MG63 (cell line): ENCODE measurements at regions not wholly inside any gene's neighbourhood (a gene's known extent, or its start where the extent isn't known, plus 50 kb on each side); places are given as distances from the start of the nearest gene placed in this dataset.
"Not testable (repeated sequence)": the region's sequence is repeated elsewhere in the genome, so short reads cannot be mapped to it uniquely, and the experiment has no call there.

ENCODE experiments used
- DNase-seq: peaks from one replicate; pipeline ENCODE4 v3.0.0-alpha.2; 2020
- H3K27me3 ChIP-seq: fragments of 250-450 bp; sonication (Bioruptor Pico); 2 replicates; pipeline ENCODE4 v1.5.1; 2020; ENCODE audit warnings: mild to moderate bottlenecking, moderate library complexity
- H3K36me3 ChIP-seq: fragments of 250-450 bp; sonication (Bioruptor Pico); 2 replicates; pipeline ENCODE4 v1.5.1; 2020; ENCODE audit warnings: mild to moderate bottlenecking, moderate library complexity
- H3K4me3 ChIP-seq: fragments of 250-450 bp; sonication (Bioruptor Pico); 2 replicates; pipeline ENCODE4 v1.5.1; 2020; ENCODE audit warnings: mild to moderate bottlenecking, moderate library complexity
- H3K9me3 ChIP-seq: fragments of 250-450 bp; sonication (Bioruptor Pico); 2 replicates; pipeline ENCODE4 v1.5.1; 2020; ENCODE audit warnings: mild to moderate bottlenecking, moderate library complexity

DNA sequence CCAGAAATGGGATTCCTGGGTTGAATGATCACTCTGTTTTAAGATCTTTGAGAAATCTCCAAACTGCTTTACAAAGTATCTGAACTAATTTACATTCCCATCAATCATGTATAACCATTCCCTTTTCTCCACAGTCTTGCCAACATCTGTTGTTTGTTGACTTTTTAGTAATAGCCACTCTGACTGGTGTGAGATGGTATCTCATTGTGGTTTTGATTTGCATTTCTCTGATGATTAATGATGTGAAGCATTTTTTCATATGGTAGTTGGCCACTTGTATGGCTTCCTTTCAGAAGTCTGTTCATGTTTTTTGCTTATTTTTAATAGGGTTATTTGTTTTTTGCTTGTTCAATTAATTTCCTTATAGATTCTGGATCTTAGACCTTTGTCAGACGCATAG, 211.8 kb upstream of the AVPR1A start:
- Histone ChIP-seq H3K27me3 (no peaks in the 10 kb centered on the region; the same call in 1 of the 2 replicates), H3K4me3 (no peak overlapping the region), H3K36me3 (no peaks in the 10 kb centered on the region), H3K9me3 (no peaks in the 10 kb centered on the region)
- no peak for DNase-seq

DNA sequence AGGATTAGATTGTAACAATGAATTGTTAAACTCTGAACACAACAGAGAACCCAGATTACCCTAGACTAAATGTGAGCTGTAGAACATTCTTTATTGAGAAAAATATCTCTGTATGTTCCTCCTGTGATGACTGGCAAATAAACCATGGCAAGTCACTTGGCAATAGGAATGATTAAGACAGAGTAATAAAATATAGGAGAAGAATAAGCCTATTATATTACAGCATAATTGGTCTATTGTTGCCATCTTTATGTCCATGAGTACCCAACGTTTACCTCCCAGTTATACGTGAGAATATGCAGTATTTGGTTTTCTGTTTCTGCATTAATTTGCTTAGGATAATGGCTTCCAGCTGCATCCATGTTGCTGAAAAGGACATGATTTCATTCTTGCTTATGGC, 211.2 kb upstream of the AVPR1A start:
- H3K9me3 ChIP-seq: no peaks in the 10 kb centered on the region
- DNase-seq: no peak
- H3K4me3 ChIP-seq: no peak overlapping the region
- no peaks in the 10 kb centered on the region; the same call in 1 of the 2 replicates for H3K27me3 ChIP-seq
- H3K36me3 ChIP-seq: no peaks in the 10 kb centered on the region

DNA sequence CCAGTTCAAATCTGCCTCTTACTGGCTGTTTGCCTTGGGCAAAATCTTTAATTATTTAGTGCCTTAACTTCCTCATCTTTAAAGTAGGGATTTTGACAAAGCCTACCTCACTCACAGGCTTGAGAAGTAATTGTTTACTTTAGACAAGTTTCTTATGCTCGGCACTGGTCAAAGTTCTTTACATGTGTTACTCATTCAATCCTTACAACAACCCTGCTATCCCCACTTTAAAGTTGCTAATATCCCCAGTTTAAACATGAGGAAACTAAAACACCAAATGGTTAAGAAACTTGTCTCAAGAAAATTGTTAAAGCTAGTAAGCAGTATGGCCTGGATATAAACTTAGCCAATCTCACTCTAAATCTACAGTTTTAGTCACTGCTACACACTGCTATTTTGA, 204.0 kb upstream of the AVPR1A start:
- no peak overlapping the region for H3K4me3 ChIP-seq
- H3K36me3 ChIP-seq: no peaks in the 10 kb centered on the region
- H3K9me3 ChIP-seq: no peaks in the 10 kb centered on the region
- no peaks in the 10 kb centered on the region; the same call in none of the 2 replicates for H3K27me3 ChIP-seq
- no peak for DNase-seq

DNA sequence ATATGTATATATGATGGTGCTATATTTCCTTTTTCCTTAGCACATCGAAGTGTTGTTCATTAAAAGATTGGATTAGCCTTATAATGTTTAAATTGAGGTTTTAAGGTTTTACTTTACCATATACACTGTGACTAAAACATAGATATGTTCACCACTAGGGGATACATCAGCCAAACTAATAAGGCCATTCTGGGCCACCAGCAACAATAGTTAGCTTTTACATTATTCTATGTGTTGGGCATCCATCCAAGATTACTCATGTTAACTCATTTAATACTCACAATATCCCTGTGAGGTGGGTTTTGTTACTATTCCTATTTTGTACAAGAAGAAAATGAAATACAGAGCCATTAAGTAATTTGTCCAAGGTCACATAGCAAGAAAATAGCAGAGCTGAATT, 202.6 kb upstream of the AVPR1A start:
- Histone ChIP-seq H3K9me3 (no peaks in the 10 kb centered on the region), H3K4me3 (no peak overlapping the region), H3K27me3 (no peaks in the 10 kb centered on the region; the same call in 1 of the 2 replicates), H3K36me3 (no peaks in the 10 kb centered on the region)
- DNase-seq: no peak

DNA sequence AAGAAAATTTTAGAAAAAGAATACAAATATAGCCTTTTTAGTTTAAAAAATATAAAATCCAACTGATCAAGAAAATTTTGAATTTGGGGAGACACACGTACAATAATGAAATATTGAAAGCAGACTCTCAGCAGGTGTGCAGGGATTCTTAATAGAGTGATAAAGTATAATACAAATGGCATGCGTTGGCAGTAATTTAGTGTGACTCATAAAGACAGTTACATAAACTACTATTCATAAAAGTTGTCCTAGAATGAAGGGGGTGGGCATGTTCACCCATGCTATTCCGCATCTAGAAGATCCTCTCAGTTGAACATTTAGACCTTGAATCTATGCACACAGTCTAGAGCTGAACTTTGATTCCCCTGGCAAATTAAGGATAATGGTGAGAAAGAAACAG, 200.4 kb upstream of the AVPR1A start:
- H3K4me3 ChIP-seq: no peak overlapping the region
- H3K27me3 ChIP-seq: no peaks in the 10 kb centered on the region; the same call in 1 of the 2 replicates
- DNase-seq: no peak
- no peaks in the 10 kb centered on the region for H3K9me3 ChIP-seq
- H3K36me3 ChIP-seq: no peaks in the 10 kb centered on the region

- H3K4me3 ChIP-seq: no peak overlapping the region
- no peaks in the 10 kb centered on the region for H3K36me3 ChIP-seq
- H3K9me3 ChIP-seq: no peaks in the 10 kb centered on the region
- peaks cover 3% of the 10 kb centered on the region; the same call in 1 of the 2 replicates for H3K27me3 ChIP-seq
- DNase-seq: no peak
These were observed 197.6 kb upstream of the AVPR1A start for GRCh38 chr12:63348556-63348955.

GRCh38 chr12:63337158-63337557, 186.2 kb upstream of the AVPR1A start:
- not testable (repeated sequence) for DNase-seq, H3K36me3 ChIP-seq, H3K9me3 ChIP-seq, H3K4me3 ChIP-seq, H3K27me3 ChIP-seq

DNA sequence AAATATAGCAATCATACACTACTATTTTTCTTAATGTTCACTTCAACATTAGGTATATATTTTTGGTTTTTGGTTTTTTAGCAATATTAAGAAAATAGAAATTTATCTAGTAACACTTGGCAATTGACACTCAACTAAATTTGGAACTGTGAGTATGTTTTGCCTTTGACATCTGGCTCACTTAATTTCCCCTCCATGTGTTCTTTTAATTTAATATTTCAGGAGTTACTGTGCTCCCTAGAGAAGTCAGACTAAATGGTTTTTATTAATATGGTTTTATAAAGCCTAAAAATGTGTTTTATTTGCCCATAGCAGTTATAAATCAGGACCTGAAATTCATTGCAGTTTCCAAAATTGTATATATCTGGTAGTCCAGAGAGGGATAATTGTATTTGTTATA, 175.3 kb upstream of the AVPR1A start:
- H3K36me3 ChIP-seq: no peaks in the 10 kb centered on the region
- no peaks in the 10 kb centered on the region for H3K9me3 ChIP-seq
- no peak overlapping the region for H3K4me3 ChIP-seq
- no peak for DNase-seq
- H3K27me3 ChIP-seq: peaks cover 2% of the 10 kb centered on the region; the same call in 1 of the 2 replicates

DNA sequence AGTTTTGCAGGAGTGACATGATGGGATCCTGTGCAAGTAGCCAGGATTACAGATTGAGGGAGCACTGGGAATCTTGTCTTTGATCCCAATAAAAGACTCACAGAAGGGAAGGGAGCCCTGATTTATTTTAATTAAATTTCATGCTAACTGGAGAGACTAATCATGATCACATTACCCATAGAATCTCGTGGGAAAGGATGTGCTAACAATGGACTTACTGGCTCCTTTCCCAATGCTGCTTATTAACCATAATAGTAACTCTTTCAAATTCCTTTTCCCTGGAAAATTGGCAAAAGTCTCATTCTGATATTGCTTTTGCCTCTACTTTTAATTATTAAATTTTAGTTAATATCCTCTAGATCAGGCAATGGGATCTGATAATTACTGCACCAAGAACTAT, 174.8 kb upstream of the AVPR1A start:
- H3K9me3 ChIP-seq: no peaks in the 10 kb centered on the region
- H3K27me3 ChIP-seq: peaks cover 2% of the 10 kb centered on the region; the same call in 1 of the 2 replicates
- no peak overlapping the region for H3K4me3 ChIP-seq
- DNase-seq: no peak
- H3K36me3 ChIP-seq: no peaks in the 10 kb centered on the region

- no peaks in the 10 kb centered on the region for H3K9me3 ChIP-seq
- DNase-seq: no peak
These were observed 172.9 kb upstream of the AVPR1A start for GRCh38 chr12:63323942-63324341.

GRCh38 chr12:63321373-63321772, 170.4 kb upstream of the AVPR1A start:
- DNase-seq: no peak
- no peak overlapping the region for H3K4me3 ChIP-seq
- H3K9me3 ChIP-seq: no peaks in the 10 kb centered on the region
- no peaks in the 10 kb centered on the region for H3K36me3 ChIP-seq
- peaks cover 2% of the 10 kb centered on the region; the same call in 1 of the 2 replicates for H3K27me3 ChIP-seq

More at GRCh38 chr12:63323942-63324341, 172.9 kb upstream of the AVPR1A start:
- no peak overlapping the region for H3K4me3 ChIP-seq
- H3K36me3 ChIP-seq: no peaks in the 10 kb centered on the region
- H3K27me3 ChIP-seq: peaks cover 2% of the 10 kb centered on the region; the same call in 1 of the 2 replicates

GRCh38 chr12:63319936-63320633, 169.1 kb upstream of the AVPR1A start:
- no peak for DNase-seq

DNA sequence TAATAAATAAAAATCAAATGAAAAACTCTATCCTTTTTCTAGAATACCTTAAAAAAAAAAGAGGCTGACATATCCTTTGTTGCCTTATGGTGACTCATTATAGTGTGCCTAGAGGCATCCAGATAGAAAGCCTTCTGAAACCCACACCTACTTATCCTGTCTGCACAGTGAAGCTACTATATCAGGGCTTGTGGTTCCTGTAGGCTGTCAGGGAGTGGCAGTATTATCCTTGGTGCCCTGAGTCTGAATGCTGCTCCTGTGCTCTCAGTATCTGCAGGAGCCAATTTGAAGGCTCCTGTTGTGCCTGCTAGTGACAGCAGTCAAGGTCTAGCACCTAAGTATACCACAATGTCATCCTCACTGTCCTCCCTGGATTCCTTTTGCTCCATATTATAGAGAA, 168.4 kb upstream of the AVPR1A start:
- no peak for DNase-seq
- H3K4me3 ChIP-seq: no peak overlapping the region
- no peaks in the 10 kb centered on the region for H3K36me3 ChIP-seq
- no peaks in the 10 kb centered on the region for H3K9me3 ChIP-seq
- peaks cover 2% of the 10 kb centered on the region; the same call in 1 of the 2 replicates for H3K27me3 ChIP-seq

More at GRCh38 chr12:63319936-63320633, 169.1 kb upstream of the AVPR1A start:
- no peaks in the 10 kb centered on the region for H3K36me3 ChIP-seq
- peaks cover 2% of the 10 kb centered on the region; the same call in 1 of the 2 replicates for H3K27me3 ChIP-seq
- no peak overlapping the region for H3K4me3 ChIP-seq
- no peaks in the 10 kb centered on the region for H3K9me3 ChIP-seq

GRCh38 chr12:63318933-63319332, 167.9 kb upstream of the AVPR1A start:
- no peaks in the 10 kb centered on the region for H3K9me3 ChIP-seq
- peaks cover 2% of the 10 kb centered on the region; the same call in 1 of the 2 replicates for H3K27me3 ChIP-seq
- DNase-seq: no peak
- no peak overlapping the region for H3K4me3 ChIP-seq
- H3K36me3 ChIP-seq: no peaks in the 10 kb centered on the region

- DNase-seq: no peak
- Histone ChIP-seq H3K36me3 (no peaks in the 10 kb centered on the region), H3K4me3 (no peak overlapping the region), H3K9me3 (no peaks in the 10 kb centered on the region), H3K27me3 (peaks cover 2% of the 10 kb centered on the region; the same call in 1 of the 2 replicates)
These were observed 167.3 kb upstream of the AVPR1A start for GRCh38 chr12:63318313-63318712.

GRCh38 chr12:63317880-63318279, 166.9 kb upstream of the AVPR1A start:
- Histone ChIP-seq H3K36me3 (no peaks in the 10 kb centered on the region), H3K27me3 (peaks cover 2% of the 10 kb centered on the region; the same call in 1 of the 2 replicates), H3K9me3 (no peaks in the 10 kb centered on the region), H3K4me3 (no peak overlapping the region)
- DNase-seq: no peak

DNA sequence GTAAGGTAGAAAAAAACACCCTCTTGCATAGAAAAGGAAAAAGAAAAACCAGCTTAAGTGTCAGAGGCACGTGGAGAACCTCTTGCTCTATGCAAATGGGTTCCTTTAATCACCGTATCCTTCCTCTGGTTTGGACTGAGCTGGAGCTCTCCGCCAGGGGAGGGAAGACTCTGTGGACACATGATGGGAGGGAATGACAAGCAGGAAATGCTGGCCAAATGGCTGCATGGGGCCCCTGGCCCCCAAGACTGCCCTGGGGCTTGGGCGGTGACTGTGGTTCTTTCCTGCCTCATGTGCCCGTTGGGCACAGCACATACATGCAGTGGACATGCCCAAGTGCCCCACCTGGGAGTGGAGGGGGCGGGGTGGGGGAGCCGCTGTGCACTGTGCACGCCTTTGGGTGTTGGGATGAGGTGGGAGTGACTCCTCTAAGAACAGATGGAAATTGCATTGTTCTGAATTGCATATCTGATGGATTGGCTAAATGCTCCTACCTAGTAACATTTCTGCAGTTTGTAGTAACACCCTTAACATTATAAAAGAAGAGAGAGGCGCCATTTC, 166.4 kb upstream of the AVPR1A start:
- no peak overlapping the region for H3K4me3 ChIP-seq
- H3K27me3 ChIP-seq: peaks cover 2% of the 10 kb centered on the region; the same call in 1 of the 2 replicates
- no peaks in the 10 kb centered on the region for H3K9me3 ChIP-seq
- H3K36me3 ChIP-seq: no peaks in the 10 kb centered on the region
- no peak for DNase-seq

- Histone ChIP-seq H3K27me3 (no peaks in the 10 kb centered on the region), H3K9me3 (no peaks in the 10 kb centered on the region), H3K4me3 (no peak overlapping the region), H3K36me3 (no peaks in the 10 kb centered on the region)
- DNase-seq: no peak
These were observed 162.1 kb upstream of the AVPR1A start for GRCh38 chr12:63313139-63313538.
